GM18508 (cell line): ENCODE measurements at regions not wholly inside any gene's neighbourhood (a gene's known extent, or its start where the extent isn't known, plus 50 kb on each side); places are given as distances from the start of the nearest gene placed in this dataset.
"Not testable (repeated sequence)": the region's sequence is repeated elsewhere in the genome, so short reads cannot be mapped to it uniquely, and the experiment has no call there.

Experiments used
- ATAC-seq: cut with Tn5 transposase; IDR thresholded peaks from one replicate; pipeline ENCODE4 v1.9.1; 2021; ENCODE audit warnings: moderate number of reproducible peaks; ENCODE audit not compliant: insufficient read depth, unreplicated experiment

GRCh38 chr20:25867776-25868649 lies 171.4 kb upstream of the ZNF337 start:
- peak; percentile 63 for ATAC-seq

- not testable (repeated sequence) for ATAC-seq
These were observed 170.5 kb upstream of the ZNF337 start for GRCh38 chr20:25867015-25867775.

- ATAC-seq = no peak
These were observed 169.3 kb upstream of the ZNF337 start for GRCh38 chr20:25865715-25866656.

- ATAC-seq = not testable (repeated sequence)
These were observed 168.5 kb upstream of the ZNF337 start for GRCh38 chr20:25864963-25865714.

- ATAC-seq = no peak
These were observed 167.8 kb upstream of the ZNF337 start for GRCh38 chr20:25864326-25864962.

GRCh38 chr20:25863536-25864325 lies 167.1 kb upstream of the ZNF337 start:
- no peak for ATAC-seq

- ATAC-seq = not testable (repeated sequence)
These were observed 166.4 kb upstream of the ZNF337 start for GRCh38 chr20:25862967-25863530.

- no peak for ATAC-seq
These were observed 164.0 kb upstream of the ZNF337 start for GRCh38 chr20:25860531-25861150.

GRCh38 chr20:25859649-25860530 lies 163.2 kb upstream of the ZNF337 start:
- ATAC-seq = no peak

GRCh38 chr20:25858495-25859425 lies 162.1 kb upstream of the ZNF337 start:
- no peak for ATAC-seq

- not testable (repeated sequence) for ATAC-seq
These were observed 160.6 kb upstream of the ZNF337 start for GRCh38 chr20:25857091-25857788.

- no peak for ATAC-seq
These were observed 159.7 kb upstream of the ZNF337 start for GRCh38 chr20:25856256-25856884.

GRCh38 chr20:25855451-25856156 lies 159.0 kb upstream of the ZNF337 start:
- ATAC-seq = not testable (repeated sequence)

- ATAC-seq = not testable (repeated sequence)
These were observed 158.0 kb upstream of the ZNF337 start for GRCh38 chr20:25854666-25855065.
